GM12874 (cell line): ENCODE measurements at regions not wholly inside any gene's neighbourhood (a gene's known extent, or its start where the extent isn't known, plus 50 kb on each side); places are given as distances from the start of the nearest gene placed in this dataset.

ENCODE experiments used
- TF ChIP-seq, protein P1 (sequence below): IDR thresholded peaks from 2 replicates; pipeline ENCODE4 v1.5.1; 2011; ENCODE audit warnings: low read depth, mild to moderate bottlenecking, control low read depth, low read length, moderate library complexity; ENCODE audit not compliant: insufficient read depth

GRCh38 chr12:88706286-88706685 is 126.0 kb upstream of the KITLG start:
- TF ChIP-seq, protein P1, sequence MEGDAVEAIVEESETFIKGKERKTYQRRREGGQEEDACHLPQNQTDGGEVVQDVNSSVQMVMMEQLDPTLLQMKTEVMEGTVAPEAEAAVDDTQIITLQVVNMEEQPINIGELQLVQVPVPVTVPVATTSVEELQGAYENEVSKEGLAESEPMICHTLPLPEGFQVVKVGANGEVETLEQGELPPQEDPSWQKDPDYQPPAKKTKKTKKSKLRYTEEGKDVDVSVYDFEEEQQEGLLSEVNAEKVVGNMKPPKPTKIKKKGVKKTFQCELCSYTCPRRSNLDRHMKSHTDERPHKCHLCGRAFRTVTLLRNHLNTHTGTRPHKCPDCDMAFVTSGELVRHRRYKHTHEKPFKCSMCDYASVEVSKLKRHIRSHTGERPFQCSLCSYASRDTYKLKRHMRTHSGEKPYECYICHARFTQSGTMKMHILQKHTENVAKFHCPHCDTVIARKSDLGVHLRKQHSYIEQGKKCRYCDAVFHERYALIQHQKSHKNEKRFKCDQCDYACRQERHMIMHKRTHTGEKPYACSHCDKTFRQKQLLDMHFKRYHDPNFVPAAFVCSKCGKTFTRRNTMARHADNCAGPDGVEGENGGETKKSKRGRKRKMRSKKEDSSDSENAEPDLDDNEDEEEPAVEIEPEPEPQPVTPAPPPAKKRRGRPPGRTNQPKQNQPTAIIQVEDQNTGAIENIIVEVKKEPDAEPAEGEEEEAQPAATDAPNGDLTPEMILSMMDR = no peak

DNA sequence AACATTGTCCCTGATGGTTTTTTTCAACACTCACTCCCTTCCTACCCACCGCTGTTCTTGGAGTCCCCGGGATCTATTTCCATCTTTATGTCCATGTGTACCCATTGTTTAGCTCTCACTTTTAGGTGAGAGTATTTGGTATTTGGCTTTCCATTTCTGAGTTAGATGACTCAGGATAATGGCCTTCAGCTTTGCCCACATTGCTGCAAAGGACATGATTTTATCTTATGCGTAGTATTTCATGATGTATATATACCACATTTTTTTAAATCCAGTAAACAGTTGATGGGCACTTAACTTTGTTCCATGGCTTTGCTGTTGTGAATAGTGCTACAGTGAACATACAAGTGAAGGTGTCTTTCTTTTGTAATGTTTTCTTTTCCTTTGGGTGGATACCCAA is 123.5 kb upstream of the KITLG start:
- TF ChIP-seq, protein P1 = no peak

DNA sequence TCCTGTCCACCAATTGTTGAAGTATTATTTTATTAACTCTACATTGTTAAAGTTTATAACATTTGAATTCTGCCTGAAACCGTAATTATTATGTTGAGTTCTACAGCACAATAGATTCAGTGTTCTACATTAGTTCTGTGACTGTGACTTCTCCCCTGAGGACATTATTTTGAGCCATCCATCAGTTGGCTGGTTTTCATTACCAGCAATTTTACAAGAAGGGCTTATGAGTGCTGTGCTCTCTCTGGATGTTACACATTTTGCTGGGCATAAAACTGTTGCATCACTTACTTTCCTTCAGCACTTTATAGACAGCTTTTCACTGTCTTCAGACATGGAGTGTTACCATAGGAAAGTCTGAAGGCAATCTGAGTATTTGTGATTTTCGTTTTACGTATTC is 118.2 kb upstream of the KITLG start:
- TF ChIP-seq, protein P1 = no peak

- TF ChIP-seq, protein P1 = no peak
These were observed 113.7 kb upstream of the KITLG start for GRCh38 chr12:88693837-88694445.

GRCh38 chr12:88691811-88692210 is 111.5 kb upstream of the KITLG start:
- TF ChIP-seq, protein P1 = no peak

DNA sequence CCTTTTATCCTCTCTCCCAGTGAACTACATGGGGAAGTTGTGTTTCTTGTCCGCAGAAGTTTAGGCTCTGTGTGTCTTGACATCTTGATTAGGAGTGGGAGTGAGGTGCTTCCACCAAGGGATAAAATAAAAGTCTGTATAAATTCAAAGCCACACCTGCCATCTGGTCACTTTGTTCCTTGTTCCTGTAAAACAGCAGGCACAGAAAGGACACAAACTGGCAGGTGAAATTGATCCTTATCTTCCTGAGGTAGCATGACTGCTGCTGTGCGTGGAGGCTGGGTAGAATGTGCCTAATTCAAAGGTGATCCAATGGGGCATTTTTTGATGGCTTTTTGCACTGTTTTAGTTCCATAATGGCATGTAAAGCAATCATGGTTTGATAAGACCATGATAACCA is 104.3 kb upstream of the KITLG start:
- TF ChIP-seq, protein P1 = no peak

DNA sequence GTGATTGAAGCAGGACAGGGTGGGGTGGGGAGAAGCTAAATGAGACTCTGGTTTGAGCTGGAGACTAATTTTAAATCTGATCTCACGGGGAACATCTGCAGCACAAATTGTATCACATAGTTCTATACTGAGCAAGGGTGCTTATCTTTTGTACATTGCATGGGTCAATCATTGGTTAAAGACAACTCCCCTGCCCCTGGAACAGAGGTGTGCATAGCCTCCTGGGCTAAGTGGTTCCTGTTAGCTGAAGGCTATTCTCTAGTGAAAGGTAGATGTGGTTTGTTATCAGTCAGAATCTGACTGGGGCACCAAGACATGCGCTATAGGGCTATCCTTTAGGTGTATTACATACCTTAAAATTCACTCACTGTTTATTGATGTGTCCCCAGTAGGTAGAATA is 103.9 kb upstream of the KITLG start:
- TF ChIP-seq, protein P1 = no peak
